H1 (cell line): ENCODE measurements at regions not wholly inside any gene's neighbourhood (a gene's known extent, or its start where the extent isn't known, plus 50 kb on each side); places are given as distances from the start of the nearest gene placed in this dataset.

Source experiments
- CTCF ChIA-PET: fragments of 300-600 bp; sonication (Branson Sonifier 250); formaldehyde crosslinking; loops from one replicate; lab custom pipeline; 2021; ENCODE audit not compliant: partially characterized antibody; lab: Charles Lee
- POLR2A ChIA-PET: fragments of 300-600 bp; sonication (Branson Sonifier 250); formaldehyde crosslinking; loops from one replicate; lab custom pipeline; 2021; ENCODE audit warnings: inconsistent platforms; ENCODE audit not compliant: partially characterized antibody; lab: Charles Lee
- DNase-seq, 2 experiments: peaks; one replicate each; pipeline versions ENCODE4 v3.0.0 to v3.0.0-alpha.2; 2010 to 2022; ENCODE audit warnings: low spot score in 2 of 2, low read depth in 1 of 2, mixed read lengths in 1 of 2
- FAIRE-seq: peaks from 2 replicates; lab custom pipeline; 2011; peaks lifted over from hg19 to GRCh38; lab: Jason Lieb, UNC
- H2AFZ ChIP-seq: 2 replicates; pipeline ENCODE4 v1.8.1; 2012; ENCODE audit warnings: low read length, inconsistent platforms
- H2AK5ac ChIP-seq: 2 replicates; pipeline ENCODE4 v1.6.1; 2013; ENCODE audit warnings: low read depth, low read length
- H2BK120ac ChIP-seq: replicated peaks from 2 replicates; pipeline ENCODE3; 2013; ENCODE audit warnings: low read depth, low read length, inconsistent platforms
- H2BK12ac ChIP-seq: 2 replicates; pipeline ENCODE4 v1.6.1; 2013; ENCODE audit warnings: low read depth, low read length
- H2BK15ac ChIP-seq: 2 replicates; pipeline ENCODE4 v1.6.1; 2013; ENCODE audit warnings: low read length
- H2BK20ac ChIP-seq: 2 replicates; pipeline ENCODE4 v1.6.1; 2013; ENCODE audit warnings: low read length
- H2BK5ac ChIP-seq: 2 replicates; pipeline ENCODE4 v1.6.1; 2013; ENCODE audit warnings: low read depth, low read length
- H3K14ac ChIP-seq: 2 replicates; pipeline ENCODE4 v1.6.1; 2013; ENCODE audit warnings: inconsistent platforms; ENCODE audit not compliant: insufficient read length
- H3K18ac ChIP-seq: 2 replicates; pipeline ENCODE4 v1.6.1; 2013; ENCODE audit warnings: low read length; ENCODE audit errors: extremely low read depth
- H3K23ac ChIP-seq: 2 replicates; pipeline ENCODE4 v1.6.1; 2013; ENCODE audit warnings: inconsistent platforms; ENCODE audit not compliant: insufficient read length
- H3K23me2 ChIP-seq: 2 replicates; pipeline ENCODE4 v1.6.1; 2013; ENCODE audit warnings: low read depth, low read length
- H3K27ac ChIP-seq: 2 replicates; pipeline ENCODE4 v1.6.1; 2011; ENCODE audit warnings: low read depth, low read length, inconsistent platforms
- H3K27me3 ChIP-seq, 4 experiments: replicated peaks in 1 of 4; 1 replicate in 1 of 4; 2 replicates in 3 of 4; pipeline versions ENCODE4 v1.6.1 to v1.8.1; 2011 to 2013; ENCODE audit warnings: low read length in 3 of 4, mild to moderate bottlenecking in 3 of 4, inconsistent platforms in 2 of 4, mixed read lengths in 2 of 4, moderate library complexity in 1 of 4; ENCODE audit not compliant: control insufficient read depth in 3 of 4, insufficient read depth in 3 of 4; ENCODE audit errors: extremely low read depth in 1 of 4
- H3K36me3 ChIP-seq, 4 experiments: 2 replicates each; pipeline versions ENCODE4 v1.6.1 to v1.8.1; 2011 to 2013; ENCODE audit warnings: mild to moderate bottlenecking in 4 of 4, low read length in 3 of 4, moderate library complexity in 2 of 4, control low read depth in 1 of 4, inconsistent platforms in 1 of 4; ENCODE audit not compliant: insufficient read depth in 4 of 4, control insufficient read depth in 2 of 4
- H3K4ac ChIP-seq: replicated peaks from 2 replicates; pipeline ENCODE3; 2013; ENCODE audit warnings: low read length, low read depth, mixed read lengths, inconsistent platforms; ENCODE audit not compliant: insufficient read length
- H3K4me1 ChIP-seq, 4 experiments: replicated peaks in 1 of 4; 1 replicate in 1 of 4; 2 replicates in 3 of 4; pipeline versions ENCODE4 v1.6.1 to v1.8.1; 2011 to 2013; ENCODE audit warnings: low read length in 3 of 4, inconsistent platforms in 2 of 4, mixed read lengths in 1 of 4; ENCODE audit not compliant: insufficient read depth in 4 of 4, control insufficient read depth in 3 of 4
- H3K4me2 ChIP-seq, 2 experiments: 2 replicates each; pipeline versions ENCODE4 v1.6.1 to v1.8.1; 2011 to 2013; ENCODE audit warnings: low read depth in 2 of 2, low read length in 2 of 2, control low read depth in 1 of 2, inconsistent platforms in 1 of 2, mild to moderate bottlenecking in 1 of 2; ENCODE audit not compliant: insufficient read depth in 1 of 2
- H3K4me3 ChIP-seq, 4 experiments: fragments of 200-600, 300-600 bp in 1 of 4; sonication (generic), shearing (Covaris generic), sonication (Bioruptor Twin) in 1 of 4; 2 replicates each; pipeline versions ENCODE4 v1.5.1 to v1.8.1; 2011 to 2016; ENCODE audit warnings: low read length in 4 of 4, low read depth in 3 of 4, control low read depth in 2 of 4, inconsistent platforms in 2 of 4, mild to moderate bottlenecking in 2 of 4, mixed read lengths in 1 of 4, moderate library complexity in 1 of 4; ENCODE audit not compliant: insufficient read depth in 2 of 4; ENCODE audit errors: extremely low read depth in 1 of 4
- H3K56ac ChIP-seq: replicated peaks from 2 replicates; pipeline ENCODE3; 2013; ENCODE audit warnings: low read depth, mild to moderate bottlenecking, mixed read lengths, low read length, inconsistent platforms; ENCODE audit not compliant: insufficient read length
- H3K79me1 ChIP-seq: 2 replicates; pipeline ENCODE4 v1.6.1; 2013; ENCODE audit warnings: low read depth, low read length, control low read depth
- H3K79me2 ChIP-seq, 2 experiments: 2 replicates each; pipeline versions ENCODE4 v1.6.1 to v1.8.1; 2012 to 2013; ENCODE audit warnings: low read length in 2 of 2, mild to moderate bottlenecking in 2 of 2, inconsistent platforms in 1 of 2; ENCODE audit not compliant: insufficient read depth in 2 of 2, control insufficient read depth in 1 of 2
- H3K9ac ChIP-seq, 4 experiments: replicated peaks in 1 of 4; 1 replicate in 1 of 4; 2 replicates in 3 of 4; pipeline versions ENCODE4 v1.6.1 to v1.8.1; 2011 to 2013; ENCODE audit warnings: low read depth in 3 of 4, low read length in 3 of 4, control low read depth in 2 of 4, mild to moderate bottlenecking in 2 of 4, moderate library complexity in 2 of 4, inconsistent platforms in 1 of 4; ENCODE audit errors: extremely low read depth in 1 of 4
- H3K9me3 ChIP-seq, 2 experiments: 2 replicates each; pipeline versions ENCODE4 v1.6.1 to v1.8.1; 2012 to 2013; ENCODE audit warnings: mild to moderate bottlenecking in 2 of 2, moderate library complexity in 2 of 2, control low read depth in 1 of 2, inconsistent platforms in 1 of 2, low read depth in 1 of 2, low read length in 1 of 2, mixed read lengths in 1 of 2; ENCODE audit not compliant: insufficient read depth in 2 of 2
- H4K20me1 ChIP-seq, 2 experiments: replicated peaks in 1 of 2; 2 replicates each; pipeline versions ENCODE3 to v1.8.1; 2011 to 2013; ENCODE audit warnings: inconsistent platforms in 2 of 2, low read length in 2 of 2, mild to moderate bottlenecking in 1 of 2; ENCODE audit not compliant: insufficient read depth in 2 of 2, control insufficient read depth in 1 of 2
- H4K5ac ChIP-seq: 2 replicates; pipeline ENCODE4 v1.6.1; 2013; ENCODE audit warnings: low read length, low read depth, mixed read lengths, inconsistent platforms; ENCODE audit not compliant: insufficient read length
- H4K8ac ChIP-seq: 2 replicates; pipeline ENCODE4 v1.8.0; 2013; ENCODE audit warnings: mild to moderate bottlenecking, moderate library complexity, low read length, inconsistent platforms; ENCODE audit not compliant: insufficient read depth; ENCODE audit errors: extremely low read depth
- H4K91ac ChIP-seq: replicated peaks from 2 replicates; pipeline ENCODE3; 2013; ENCODE audit warnings: low read length, mixed read lengths, inconsistent platforms; ENCODE audit not compliant: insufficient read length
- ASH2L ChIP-seq: fragments of 200-600, 300-600 bp; sonication (generic); IDR thresholded peaks from one replicate; pipeline ENCODE4 v1.7.1; 2017; ENCODE audit warnings: low read length
- BRCA1 ChIP-seq: IDR thresholded peaks from 2 replicates; pipeline ENCODE4 v1.6.1; 2012; ENCODE audit warnings: low read depth, low read length, improper control_type of control experiment
- CBX5 ChIP-seq: fragments of 300-800, 300-1000 bp; sonication (generic); IDR thresholded peaks from 2 replicates; pipeline ENCODE4 v1.7.1; 2016; ENCODE audit warnings: antibody characterized with exemption, low read length, low read depth
- CREB1 ChIP-seq: IDR thresholded peaks from 2 replicates; pipeline ENCODE4 v1.6.1; 2012; ENCODE audit warnings: inconsistent platforms
- EP300 ChIP-seq, 2 experiments: IDR thresholded peaks; 1 replicate in 1 of 2; 2 replicates in 1 of 2; pipeline ENCODE4 v1.6.1; 2011 to 2012; ENCODE audit warnings: low read depth in 2 of 2, low read length in 2 of 2, mild to moderate bottlenecking in 2 of 2, borderline replicate concordance in 1 of 2, inconsistent platforms in 1 of 2, moderate library complexity in 1 of 2
- RBBP5 ChIP-seq: IDR thresholded peaks from 2 replicates; pipeline ENCODE4 v1.7.1; 2012; ENCODE audit warnings: low read depth, mild to moderate bottlenecking, inconsistent platforms, low read length, moderate library complexity, borderline replicate concordance
- SP2 ChIP-seq: IDR thresholded peaks from 2 replicates; pipeline ENCODE4 v1.6.1; 2012; ENCODE audit warnings: mild to moderate bottlenecking, low read length, inconsistent platforms
- SP4 ChIP-seq: IDR thresholded peaks from 2 replicates; pipeline ENCODE4 v1.6.1; 2012; ENCODE audit warnings: low read length, inconsistent platforms
- SUZ12 ChIP-seq: fragments of 200-600 bp; sonication (generic); IDR thresholded peaks from 2 replicates; pipeline ENCODE4 v1.6.1; 2012; ENCODE audit warnings: mild to moderate bottlenecking, inconsistent platforms, low read length, moderate library complexity, mixed read lengths
- TCF12 ChIP-seq: IDR thresholded peaks from 2 replicates; pipeline ENCODE4 v1.6.1; 2011; ENCODE audit warnings: low read depth, mild to moderate bottlenecking, low read length
- YY1 ChIP-seq: IDR thresholded peaks from 2 replicates; pipeline ENCODE4 v1.6.1; 2011; ENCODE audit warnings: low read depth, mild to moderate bottlenecking, low read length
- WGBS, 2 experiments: shearing (Covaris generic) in 1 of 2; methylation state at CpG; one replicate each; pipeline versions ENCODE4 v1.1.6 to v1.1.7; 2013 to 2015; ENCODE audit warnings: low lambda C conversion rate in 2 of 2, mixed read lengths in 2 of 2, inconsistent platforms in 1 of 2, low coverage in 1 of 2, missing lambda C conversion rate in 1 of 2; ENCODE audit not compliant: insufficient replicate concordance in 2 of 2, insufficient coverage in 1 of 2, insufficient read length in 1 of 2; ENCODE audit errors: extremely low coverage in 1 of 2, missing lambda C conversion rate in 1 of 2; 5-methylcytosine and 5-hydroxymethylcytosine counted together

- WGBS, 2 experiments: 86% methylated on average over 6 of the region's 6 CpGs; no CpG with 5 or more reads in 1 of the 2 experiments
- no peak overlapping the region for H4K8ac ChIP-seq
- CTCF ChIA-PET: no interaction called here
Measured at GRCh38 chr1:209241487-209241886, 342.0 kb upstream of the CAMK1G start.

More at GRCh38 chr1:209241487-209241886, 342.0 kb upstream of the CAMK1G start:
- FAIRE-seq: no peak
- Histone ChIP-seq H2BK5ac (no peak overlapping the region), H2AK5ac (no peak overlapping the region), H3K4ac (no peak overlapping the region), H4K20me1 (no peaks in the 10 kb centered on the region), H2BK15ac (no peak overlapping the region), H3K9me3 (no peaks in the 10 kb centered on the region), H2BK120ac (no peak overlapping the region), H3K18ac (no peak overlapping the region), H2BK12ac (no peak overlapping the region)
- no peak for TF ChIP-seq RBBP5
- TF ChIP-seq SP4: no peak
- TF ChIP-seq SUZ12: no peak
- no peak for TF ChIP-seq EP300 (IDR thresholded peaks at IDR 0.05; ENCODE audit: borderline replicate concordance in 1 of 2, low read depth in 2 of 2, low read length in 2 of 2)
- no peak for TF ChIP-seq YY1
- TF ChIP-seq ASH2L: no peak
- TF ChIP-seq SP2: no peak
- TF ChIP-seq TCF12: no peak
- no peak for TF ChIP-seq CREB1
- no peak for TF ChIP-seq CBX5
- no peak for TF ChIP-seq BRCA1
- TF ChIP-seq, all 59 proteins: peak for 0
- H4K5ac ChIP-seq: no peak overlapping the region
- H3K79me2 ChIP-seq: no peaks in the 10 kb centered on the region
- H3K14ac ChIP-seq: no peak overlapping the region
- no peak overlapping the region for H2BK20ac ChIP-seq
- DNase-seq: no peak
- H2AFZ ChIP-seq: no peak overlapping the region
- POLR2A ChIA-PET: no interaction called here
- no peaks in the 10 kb centered on the region for H3K4me1 ChIP-seq
- no peak overlapping the region for H4K91ac ChIP-seq
- no peak overlapping the region for H3K23ac ChIP-seq
- no peaks in the 10 kb centered on the region for H3K36me3 ChIP-seq
- no peak overlapping the region for H3K27ac ChIP-seq
- H3K79me1 ChIP-seq: no peaks in the 10 kb centered on the region
- no peak overlapping the region for H3K56ac ChIP-seq
- H3K9ac ChIP-seq: no peak overlapping the region
- H3K23me2 ChIP-seq: no peaks in the 10 kb centered on the region; the same call in 1 of the 2 replicates
- H3K4me3 ChIP-seq: no peak overlapping the region
- no peaks in the 10 kb centered on the region for H3K27me3 ChIP-seq
- no peak overlapping the region for H3K4me2 ChIP-seq
